GM19240 (cell line): ENCODE measurements at regions not wholly inside any gene's neighbourhood (a gene's known extent, or its start where the extent isn't known, plus 50 kb on each side); places are given as distances from the start of the nearest gene placed in this dataset.
"Not testable (repeated sequence)": the region's sequence is repeated elsewhere in the genome, so short reads cannot be mapped to it uniquely, and the experiment has no call there.

Source experiments
- DNase-seq: peaks from one replicate; pipeline ENCODE4 v3.0.0; 2011; ENCODE audit warnings: low spot score; ENCODE audit not compliant: insufficient read length

GRCh38 chr3:182325213-182325950 lies 467.9 kb upstream of the ATP11B start:
- DNase-seq = no peak

- no peak for DNase-seq
Measured at GRCh38 chr3:182327196-182327681, 466.1 kb upstream of the ATP11B start.

- no peak for DNase-seq
Measured at GRCh38 chr3:182330646-182331045, 462.7 kb upstream of the ATP11B start.

- DNase-seq = no peak
Measured at GRCh38 chr3:182331341-182331740, 462.0 kb upstream of the ATP11B start.

GRCh38 chr3:182342252-182342651 lies 451.1 kb upstream of the ATP11B start:
- no peak for DNase-seq

- DNase-seq = not testable (repeated sequence)
Measured at GRCh38 chr3:182344026-182344425, 449.3 kb upstream of the ATP11B start.

- DNase-seq = no peak
Measured at GRCh38 chr3:182349051-182349450, 444.3 kb upstream of the ATP11B start.

GRCh38 chr3:182349951-182350517 lies 443.3 kb upstream of the ATP11B start:
- no peak for DNase-seq

- DNase-seq = no peak
Measured at GRCh38 chr3:182357928-182358327, 435.4 kb upstream of the ATP11B start.

- DNase-seq = no peak
Measured at GRCh38 chr3:182364323-182364722, 429.0 kb upstream of the ATP11B start.

GRCh38 chr3:182364723-182365650 lies 428.3 kb upstream of the ATP11B start:
- no peak for DNase-seq

GRCh38 chr3:182366746-182367145 lies 426.6 kb upstream of the ATP11B start:
- no peak for DNase-seq

- no peak for DNase-seq
Measured at GRCh38 chr3:182369861-182370260, 423.4 kb upstream of the ATP11B start.

GRCh38 chr3:182370949-182371348 lies 422.4 kb upstream of the ATP11B start:
- DNase-seq = no peak

GRCh38 chr3:182375916-182376315 lies 417.4 kb upstream of the ATP11B start:
- DNase-seq = no peak

- DNase-seq = no peak
Measured at GRCh38 chr3:182382112-182382857, 411.0 kb upstream of the ATP11B start.

- no peak for DNase-seq
Measured at GRCh38 chr3:182384221-182384620, 409.1 kb upstream of the ATP11B start.

GRCh38 chr3:182385356-182385755 lies 407.9 kb upstream of the ATP11B start:
- no peak for DNase-seq

GRCh38 chr3:182388506-182388905 lies 404.8 kb upstream of the ATP11B start:
- no peak for DNase-seq

GRCh38 chr3:182389071-182389815 lies 404.1 kb upstream of the ATP11B start:
- DNase-seq = no peak

- DNase-seq = no peak
Measured at GRCh38 chr3:182390421-182390820, 402.9 kb upstream of the ATP11B start.
